Activated T-cell treated with anti-CD3 and anti-CD28 coated beads for 48 hours (primary cell): ENCODE measurements at regions not wholly inside any gene's neighbourhood (a gene's known extent, or its start where the extent isn't known, plus 50 kb on each side); places are given as distances from the start of the nearest gene placed in this dataset.

Experiments
- DNase-seq: peaks from one replicate; pipeline ENCODE4 v3.0.0-alpha.2; 2020; ENCODE audit warnings: low read depth

GRCh38 chr7:142365410-142365842, 107.6 kb upstream of the PRSS58 start:
- DNase-seq: no peak

- DNase-seq: no peak
Observed at GRCh38 chr7:142364551-142364950, 106.7 kb upstream of the PRSS58 start.

DNA sequence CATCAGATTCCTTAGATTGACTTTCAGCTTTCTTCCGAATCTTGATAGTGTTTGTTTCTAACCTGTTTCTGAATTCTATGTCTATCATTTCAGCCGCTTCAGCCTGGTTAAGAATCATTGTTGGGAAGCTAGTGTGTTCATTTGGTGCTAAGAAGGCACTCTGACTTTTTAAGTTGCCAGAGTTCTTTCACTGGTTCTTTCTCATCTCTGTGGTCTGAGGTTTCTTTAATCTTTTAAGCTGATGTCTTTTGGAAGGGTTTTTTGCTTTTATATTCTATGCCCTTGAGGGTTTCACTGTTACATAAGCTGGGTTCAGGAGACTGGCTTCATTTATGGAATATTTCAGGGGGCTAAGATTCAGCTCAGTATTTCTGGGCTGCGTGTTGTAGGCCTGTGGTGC, 104.5 kb upstream of the PRSS58 start:
- no peak for DNase-seq

DNA sequence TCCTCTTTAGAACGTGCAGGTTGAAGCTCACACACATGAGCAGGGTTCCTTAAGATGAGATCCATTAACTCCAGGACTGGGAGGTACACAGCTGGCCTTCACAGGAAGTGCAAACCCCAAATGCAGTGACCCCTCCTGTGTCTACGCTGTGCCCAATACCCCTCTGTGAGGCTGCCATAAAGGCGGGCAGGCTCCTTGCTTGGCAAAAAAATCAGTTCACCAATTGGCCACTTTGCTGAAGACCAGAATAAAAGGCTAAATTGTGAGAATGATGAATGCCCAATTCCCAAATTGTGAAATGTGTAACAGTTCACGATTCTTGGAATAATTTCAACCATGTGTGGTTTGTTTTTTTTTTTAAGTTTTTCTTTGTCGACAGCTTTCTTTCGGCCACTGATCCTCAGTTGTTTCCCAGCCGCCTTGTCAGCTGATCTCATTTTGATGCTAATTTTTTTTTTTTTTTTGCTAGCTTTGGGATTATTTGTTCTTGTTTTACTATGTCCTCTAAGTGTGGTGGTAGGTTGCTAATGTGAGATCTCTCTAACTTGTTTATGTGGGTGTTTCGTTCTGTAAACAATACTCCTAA, 101.9 kb upstream of the PRSS58 start:
- DNase-seq: no peak

DNA sequence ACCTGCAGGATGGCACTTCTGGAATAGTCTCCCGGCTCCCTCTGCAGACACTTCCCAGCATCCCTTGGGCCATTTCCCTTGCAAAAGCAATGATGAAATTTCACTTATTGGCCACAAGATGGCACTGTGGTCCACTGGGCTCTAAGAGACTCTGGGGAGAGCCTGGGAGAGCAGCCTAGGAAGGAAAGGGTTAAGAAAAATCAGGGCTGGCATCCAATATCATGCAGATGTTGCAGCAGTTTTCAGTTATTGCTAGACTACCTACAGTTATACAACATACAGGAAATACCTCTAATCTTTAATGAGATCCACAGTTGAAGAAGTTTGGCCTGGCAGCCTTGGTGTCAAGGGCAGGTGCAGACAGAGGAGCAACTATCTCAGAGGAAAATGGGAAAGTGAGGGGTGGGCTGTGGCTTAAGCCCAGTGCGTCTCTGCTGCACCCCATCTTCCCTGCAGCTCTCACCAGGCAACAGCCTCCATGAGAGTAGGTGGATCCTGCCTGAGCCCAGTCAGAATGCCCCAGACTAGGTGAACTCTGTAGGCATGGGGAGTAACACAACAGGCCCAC, 100.2 kb upstream of the PRSS58 start:
- no peak for DNase-seq

DNA sequence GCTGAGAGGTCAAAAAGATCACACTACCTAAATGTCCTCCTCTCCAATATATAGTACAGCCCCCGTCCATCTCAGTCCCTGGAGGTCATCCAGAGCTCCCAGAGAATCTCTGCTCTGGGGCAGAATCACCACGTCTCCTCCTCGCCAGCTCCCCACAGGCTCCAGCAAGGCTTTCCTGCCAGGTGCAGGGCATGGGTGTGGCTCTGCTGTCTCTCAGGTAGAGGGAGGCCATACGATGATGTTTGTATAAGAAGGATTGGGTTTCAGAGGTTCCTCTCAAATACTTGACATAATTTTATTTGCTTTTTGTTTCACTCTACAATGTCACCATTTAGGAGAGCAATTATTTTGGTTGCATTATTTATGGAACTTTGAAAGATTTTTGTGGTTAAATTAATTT, 98.3 kb upstream of the PRSS58 start:
- DNase-seq: no peak

GRCh38 chr7:142355328-142355727, 97.5 kb upstream of the PRSS58 start:
- DNase-seq: no peak

DNA sequence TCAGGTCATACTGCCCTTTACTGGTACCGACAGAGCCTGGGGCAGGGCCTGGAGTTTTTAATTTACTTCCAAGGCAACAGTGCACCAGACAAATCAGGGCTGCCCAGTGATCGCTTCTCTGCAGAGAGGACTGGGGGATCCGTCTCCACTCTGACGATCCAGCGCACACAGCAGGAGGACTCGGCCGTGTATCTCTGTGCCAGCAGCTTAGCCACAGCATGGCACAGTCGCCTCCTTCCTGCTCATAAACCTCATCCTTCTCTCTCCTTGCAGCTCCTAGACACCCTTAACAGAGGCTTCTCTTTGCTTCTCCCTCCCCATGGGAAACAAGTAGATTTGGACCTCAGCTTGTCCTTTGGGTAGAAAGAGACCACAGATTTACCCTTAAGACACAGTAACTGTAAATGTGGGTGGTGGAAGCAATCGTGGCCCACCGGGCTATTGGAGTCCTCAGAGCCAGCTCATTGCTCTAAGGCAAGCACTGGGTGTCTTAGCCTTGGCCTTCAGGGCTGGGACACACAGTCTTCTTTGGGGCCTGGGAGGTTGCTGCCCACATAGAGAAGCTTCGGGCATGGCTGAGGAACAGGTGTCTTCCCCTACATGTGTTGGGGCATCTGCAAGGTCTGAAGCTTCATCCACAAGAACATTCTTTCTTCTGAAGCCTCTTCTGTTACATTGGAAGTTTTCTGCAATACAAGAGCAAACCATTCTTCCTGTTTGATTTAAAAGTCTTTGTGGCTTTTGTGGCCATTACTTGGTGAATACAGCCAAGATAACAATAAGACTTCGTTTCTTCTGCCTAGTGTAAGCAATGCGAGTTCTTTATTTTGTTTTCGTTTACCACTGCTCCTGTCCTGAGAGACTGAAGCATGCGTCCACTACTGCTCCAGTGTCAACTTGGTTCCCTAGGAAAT, 95.5 kb upstream of the PRSS58 start:
- no peak for DNase-seq

GRCh38 chr7:142352543-142352942, 94.7 kb upstream of the PRSS58 start:
- DNase-seq: no peak

- no peak for DNase-seq
Observed at GRCh38 chr7:142351145-142351544, 93.3 kb upstream of the PRSS58 start.

- DNase-seq: no peak
Observed at GRCh38 chr7:142349670-142350405, 92.0 kb upstream of the PRSS58 start.

DNA sequence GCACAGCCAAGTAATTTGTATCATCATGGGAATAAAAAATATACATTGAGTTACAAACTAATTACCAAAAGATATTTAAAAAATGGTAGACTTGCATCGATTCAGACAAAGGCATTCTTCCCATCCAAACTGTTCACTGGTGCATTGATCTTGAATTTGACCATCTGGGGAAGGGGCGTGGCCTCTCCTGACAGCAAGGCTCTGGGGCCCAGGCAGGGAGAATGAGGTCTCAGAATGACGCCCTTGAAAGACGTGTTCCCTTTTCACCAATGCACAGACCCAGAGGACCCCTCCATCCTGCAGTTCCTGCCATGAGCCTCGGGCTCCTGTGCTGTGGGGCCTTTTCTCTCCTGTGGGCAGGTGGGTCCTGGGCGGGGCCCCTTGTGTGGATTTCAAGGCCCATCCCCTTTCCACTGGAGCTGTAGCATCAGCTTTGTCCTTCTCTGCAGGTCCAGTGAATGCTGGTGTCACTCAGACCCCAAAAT, 91.1 kb upstream of the PRSS58 start:
- DNase-seq: no peak

- DNase-seq: no peak
Observed at GRCh38 chr7:142348100-142348499, 90.2 kb upstream of the PRSS58 start.

DNA sequence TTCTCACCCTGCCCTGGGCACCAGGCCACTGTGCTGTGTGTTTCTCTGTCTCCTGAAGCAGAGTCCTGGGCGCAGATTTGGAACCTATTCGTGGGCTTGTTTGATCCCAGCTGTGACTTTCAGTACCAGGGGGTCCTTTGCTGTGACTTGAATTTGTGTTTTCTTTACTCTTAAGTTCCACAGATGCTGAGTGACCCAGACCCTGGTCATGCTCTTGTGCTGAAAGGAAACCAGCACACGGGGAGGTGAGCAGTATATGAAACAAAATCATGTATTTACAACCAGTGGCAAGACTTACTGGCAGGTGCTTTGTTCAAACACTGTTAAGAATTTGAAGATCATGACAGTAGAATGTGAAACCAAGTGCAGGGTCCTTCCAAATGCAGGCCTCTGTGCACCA, 89.2 kb upstream of the PRSS58 start:
- no peak for DNase-seq

- peak; percentile 35 for DNase-seq
Observed at GRCh38 chr7:142345811-142346210, 88.0 kb upstream of the PRSS58 start.

DNA sequence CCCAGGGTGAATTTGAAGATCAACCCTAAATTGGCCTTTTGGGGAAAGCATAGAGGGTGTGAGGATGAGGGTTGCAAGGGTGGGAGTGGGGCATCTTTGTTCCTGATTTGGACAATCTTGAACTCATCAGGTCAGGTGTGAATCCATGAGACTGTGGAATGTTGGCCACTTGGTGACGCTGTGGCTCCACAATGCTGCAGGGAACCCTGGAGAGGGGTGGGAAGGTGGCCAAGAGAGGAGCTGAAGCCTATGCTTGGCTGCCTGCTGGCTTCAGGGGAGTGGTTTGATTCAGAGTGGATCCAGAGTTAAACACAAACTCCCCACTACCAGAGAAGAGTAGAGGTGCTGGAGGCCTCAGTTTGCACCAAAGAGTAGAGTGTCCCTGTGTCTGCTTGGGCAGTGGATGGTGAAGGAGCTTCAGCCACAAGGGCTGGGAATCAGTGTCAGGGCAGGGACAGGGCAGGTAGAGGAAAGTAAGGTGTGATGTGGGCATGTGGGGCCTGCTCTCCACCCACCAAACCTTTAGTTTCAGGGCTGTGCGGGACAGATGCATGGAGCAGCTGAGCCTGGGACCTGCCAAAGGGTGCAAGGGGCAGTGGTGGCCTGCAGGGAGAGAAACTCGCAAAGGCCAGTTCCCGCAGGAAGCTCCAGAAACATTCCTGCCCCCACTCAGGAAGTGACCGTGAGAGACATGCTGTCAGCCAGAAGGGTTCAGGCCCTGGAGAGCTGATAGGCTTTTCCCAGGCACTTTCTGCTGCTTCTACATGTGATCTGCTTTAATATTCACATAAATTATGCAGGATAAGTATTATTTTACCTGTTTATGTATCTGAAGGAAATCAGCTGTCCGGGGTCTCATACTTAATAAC, 81.0 kb upstream of the PRSS58 start:
- DNase-seq: no peak

DNA sequence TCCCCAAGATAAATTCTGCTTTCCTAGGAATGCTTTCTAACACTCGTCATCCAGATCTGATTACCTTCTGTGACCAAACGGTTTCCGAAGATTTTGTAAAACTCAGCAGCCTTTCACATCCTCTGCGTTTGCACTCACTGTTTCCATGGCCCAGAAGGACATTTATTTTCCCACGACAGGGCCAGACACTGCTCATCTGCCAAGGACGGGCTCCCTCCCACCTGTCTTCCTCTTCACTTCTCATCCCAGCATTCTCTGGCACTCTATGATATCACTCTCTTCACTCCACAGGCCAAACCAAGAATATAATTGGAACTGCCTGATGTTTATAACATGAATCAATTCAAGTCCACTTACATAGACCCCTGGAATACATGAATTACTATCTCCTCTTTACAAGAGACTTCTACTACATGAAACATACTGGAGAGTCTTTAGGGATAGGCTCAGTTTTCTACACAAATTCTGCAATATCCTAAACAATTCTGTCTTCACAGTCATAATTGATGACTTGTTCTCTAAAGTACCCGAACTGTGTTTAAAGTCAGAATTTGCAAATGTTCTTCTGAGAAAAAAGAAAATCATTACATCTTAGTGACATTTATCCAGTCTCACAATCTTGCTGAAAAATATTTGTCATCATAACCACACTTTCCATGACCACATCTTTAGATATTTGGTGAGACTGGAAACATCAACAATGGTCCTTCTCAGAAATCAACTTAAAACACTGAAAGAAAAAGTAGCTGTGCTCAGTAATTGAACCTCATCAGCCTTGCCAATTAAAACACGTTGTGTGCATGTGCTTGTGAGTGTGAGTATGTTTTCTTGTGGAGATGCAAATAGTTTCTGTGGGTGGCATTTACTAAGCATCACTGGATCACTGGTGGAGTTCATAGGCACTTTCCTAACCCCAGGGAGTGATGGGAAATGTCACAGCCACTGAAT, 79.5 kb upstream of the PRSS58 start:
- no peak for DNase-seq

- DNase-seq: no peak
Observed at GRCh38 chr7:142334806-142335205, 76.9 kb upstream of the PRSS58 start.

- no peak for DNase-seq
Observed at GRCh38 chr7:142334236-142334635, 76.4 kb upstream of the PRSS58 start.

DNA sequence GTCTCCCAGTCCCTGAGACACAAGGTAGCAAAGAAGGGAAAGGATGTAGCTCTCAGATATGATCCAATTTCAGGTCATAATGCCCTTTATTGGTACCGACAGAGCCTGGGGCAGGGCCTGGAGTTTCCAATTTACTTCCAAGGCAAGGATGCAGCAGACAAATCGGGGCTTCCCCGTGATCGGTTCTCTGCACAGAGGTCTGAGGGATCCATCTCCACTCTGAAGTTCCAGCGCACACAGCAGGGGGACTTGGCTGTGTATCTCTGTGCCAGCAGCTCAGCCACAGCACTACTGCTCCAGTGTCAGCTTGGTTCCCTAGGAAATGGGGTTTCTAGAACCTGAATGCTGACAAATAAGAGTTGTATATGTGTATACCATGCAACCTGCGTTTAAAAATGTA, 74.6 kb upstream of the PRSS58 start:
- no peak for DNase-seq
